ENCODE measurements at regions not wholly inside any gene's neighbourhood (a gene's known extent, or its start where the extent isn't known, plus 50 kb on each side); places are given as distances from the start of the nearest gene placed in this dataset.

DNA sequence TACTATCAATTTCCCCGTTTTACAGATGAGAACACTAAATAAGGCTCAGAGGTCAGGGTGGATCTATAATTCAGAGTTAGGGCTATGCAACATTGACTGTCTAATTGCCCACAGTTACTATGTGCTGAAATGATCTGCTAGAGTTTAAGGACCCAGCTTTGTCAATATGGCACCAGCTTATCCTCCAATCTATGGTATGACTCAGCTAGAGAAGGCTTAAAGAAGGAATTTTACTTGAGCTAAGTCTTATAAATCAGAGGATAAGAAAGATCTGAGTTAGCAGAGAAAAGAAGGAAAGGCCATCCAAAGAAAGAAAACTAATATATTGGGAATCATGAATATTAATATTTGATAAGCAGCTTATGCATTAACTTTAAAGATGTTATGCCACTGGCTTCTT, 78.1 kb downstream of the ASB9 start:
- no peak for DNase-seq (ENCODE audit: low read depth)
- H3K4me3 ChIP-seq (ENCODE audit: low read length) = no peak overlapping the region
- TF ChIP-seq, protein P1, sequence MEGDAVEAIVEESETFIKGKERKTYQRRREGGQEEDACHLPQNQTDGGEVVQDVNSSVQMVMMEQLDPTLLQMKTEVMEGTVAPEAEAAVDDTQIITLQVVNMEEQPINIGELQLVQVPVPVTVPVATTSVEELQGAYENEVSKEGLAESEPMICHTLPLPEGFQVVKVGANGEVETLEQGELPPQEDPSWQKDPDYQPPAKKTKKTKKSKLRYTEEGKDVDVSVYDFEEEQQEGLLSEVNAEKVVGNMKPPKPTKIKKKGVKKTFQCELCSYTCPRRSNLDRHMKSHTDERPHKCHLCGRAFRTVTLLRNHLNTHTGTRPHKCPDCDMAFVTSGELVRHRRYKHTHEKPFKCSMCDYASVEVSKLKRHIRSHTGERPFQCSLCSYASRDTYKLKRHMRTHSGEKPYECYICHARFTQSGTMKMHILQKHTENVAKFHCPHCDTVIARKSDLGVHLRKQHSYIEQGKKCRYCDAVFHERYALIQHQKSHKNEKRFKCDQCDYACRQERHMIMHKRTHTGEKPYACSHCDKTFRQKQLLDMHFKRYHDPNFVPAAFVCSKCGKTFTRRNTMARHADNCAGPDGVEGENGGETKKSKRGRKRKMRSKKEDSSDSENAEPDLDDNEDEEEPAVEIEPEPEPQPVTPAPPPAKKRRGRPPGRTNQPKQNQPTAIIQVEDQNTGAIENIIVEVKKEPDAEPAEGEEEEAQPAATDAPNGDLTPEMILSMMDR (conservative IDR thresholded peaks at IDR 0.05; ENCODE audit: low read length) = no peak

DNA sequence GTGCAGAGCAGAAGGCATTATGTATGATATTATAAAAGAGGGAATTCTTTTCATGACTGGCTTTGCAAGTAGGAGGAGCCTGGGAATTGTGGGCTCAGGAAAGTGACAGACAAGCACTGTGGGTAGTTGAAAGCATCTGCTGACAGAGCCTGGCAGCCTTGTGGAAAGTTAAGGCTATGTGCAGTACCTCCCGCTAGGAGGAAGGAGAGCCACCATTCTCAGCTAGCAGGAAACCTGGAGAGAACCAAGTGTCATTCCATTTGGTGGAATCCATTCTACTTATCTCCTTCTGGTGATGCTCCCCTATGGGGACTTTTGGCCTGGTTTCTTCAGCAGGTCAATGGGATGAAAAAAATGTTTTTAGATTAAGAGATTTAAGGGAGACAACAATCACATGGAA, 81.8 kb downstream of the ASB9 start:
- TF ChIP-seq, protein P1 (conservative IDR thresholded peaks at IDR 0.05; ENCODE audit: low read length) = no peak
- DNase-seq (ENCODE audit: low read depth) = no peak
- H3K4me3 ChIP-seq (ENCODE audit: low read length) = no peak overlapping the region

DNA sequence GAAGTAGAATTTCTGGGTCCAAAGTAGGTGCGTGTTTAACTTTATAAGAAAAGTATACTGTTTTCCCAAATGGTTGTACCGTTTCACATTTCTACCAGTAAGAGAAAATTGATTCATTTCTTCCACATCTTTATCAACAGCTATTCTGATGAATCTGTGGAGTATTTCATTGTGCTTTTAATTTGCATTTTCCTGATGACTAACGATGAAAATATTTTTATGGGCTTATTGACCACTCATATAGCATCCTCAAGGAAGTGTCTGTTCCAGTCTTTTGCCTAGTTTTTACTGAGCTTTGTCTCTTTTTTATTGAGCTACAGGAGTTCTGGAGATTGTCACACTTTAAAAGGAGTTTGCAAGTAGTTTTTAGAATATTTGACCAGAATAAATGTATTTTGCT, 92.6 kb downstream of the ASB9 start:
- TF ChIP-seq, protein P1 (conservative IDR thresholded peaks at IDR 0.05; ENCODE audit: low read length) = no peak
- no peak overlapping the region for H3K4me3 ChIP-seq (ENCODE audit: low read length)
- no peak for DNase-seq (ENCODE audit: low read depth)

DNA sequence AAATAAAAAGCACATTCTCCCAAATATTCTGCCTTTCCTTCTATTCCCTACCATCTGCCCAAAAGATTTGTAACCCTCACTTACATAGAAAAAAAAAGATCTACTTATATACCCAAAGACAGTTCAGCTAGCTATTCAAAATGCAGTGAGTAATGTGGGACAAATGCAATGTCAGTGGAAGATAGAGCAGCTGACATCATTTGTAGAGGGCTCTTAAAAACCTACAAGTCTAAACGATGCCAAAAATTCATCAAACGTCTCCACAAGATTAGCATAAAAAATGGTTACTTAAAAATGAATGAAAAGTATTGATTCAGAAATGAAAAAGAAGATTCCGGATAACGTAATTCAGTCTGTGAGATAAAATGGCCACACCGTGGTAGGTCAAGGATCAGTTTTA, 96.5 kb downstream of the ASB9 start:
- H3K4me3 ChIP-seq (ENCODE audit: low read length) = no peak overlapping the region
- TF ChIP-seq, protein P1 (conservative IDR thresholded peaks at IDR 0.05; ENCODE audit: low read length) = no peak
- no peak for DNase-seq (ENCODE audit: low read depth)

DNA sequence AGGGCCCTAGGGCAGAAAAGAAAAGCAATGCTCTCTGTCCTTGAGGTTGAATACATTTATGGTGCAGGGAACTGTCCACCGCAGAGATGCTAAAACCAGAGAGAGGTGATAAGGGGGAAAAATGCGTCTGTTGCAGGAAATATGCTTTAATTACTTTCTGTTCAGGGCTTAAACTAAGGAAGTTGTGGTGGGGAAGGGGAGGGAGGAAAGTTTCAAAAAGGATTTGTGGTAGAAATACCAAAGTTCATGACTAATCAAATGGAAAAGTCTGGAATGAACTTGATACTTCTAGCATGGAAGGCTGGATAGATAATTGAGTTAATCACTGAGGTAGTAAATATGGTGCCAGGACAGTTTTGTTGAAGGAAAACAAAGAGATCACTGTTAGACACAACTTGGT, 99.0 kb downstream of the ASB9 start:
- no peak overlapping the region for H3K4me3 ChIP-seq (ENCODE audit: low read length)
- TF ChIP-seq, protein P1 (conservative IDR thresholded peaks at IDR 0.05; ENCODE audit: low read length) = no peak
- no peak for DNase-seq (ENCODE audit: low read depth)

DNA sequence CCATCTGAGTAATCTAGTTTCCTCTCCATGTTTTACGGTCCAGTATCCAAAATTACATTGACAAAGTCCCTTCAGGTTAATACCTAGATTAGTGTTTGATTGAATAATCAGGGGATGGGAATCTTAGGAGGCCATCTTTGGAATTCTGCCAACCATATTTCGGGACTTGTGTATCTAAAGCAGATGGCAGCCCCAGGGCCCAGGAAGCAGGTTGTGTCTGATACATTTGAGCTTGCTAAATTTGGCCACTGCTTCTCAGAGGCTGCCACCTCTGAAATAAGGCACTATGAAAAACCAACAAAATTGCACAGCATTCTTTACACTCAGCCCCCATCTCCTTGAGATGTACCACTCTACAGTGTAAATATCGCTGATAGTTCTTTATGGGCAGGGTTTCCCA, 102.1 kb downstream of the ASB9 start:
- DNase-seq (ENCODE audit: low read depth) = no peak
- TF ChIP-seq, protein P1 (conservative IDR thresholded peaks at IDR 0.05; ENCODE audit: low read length) = no peak
- H3K4me3 ChIP-seq (ENCODE audit: low read length) = no peak overlapping the region

DNA sequence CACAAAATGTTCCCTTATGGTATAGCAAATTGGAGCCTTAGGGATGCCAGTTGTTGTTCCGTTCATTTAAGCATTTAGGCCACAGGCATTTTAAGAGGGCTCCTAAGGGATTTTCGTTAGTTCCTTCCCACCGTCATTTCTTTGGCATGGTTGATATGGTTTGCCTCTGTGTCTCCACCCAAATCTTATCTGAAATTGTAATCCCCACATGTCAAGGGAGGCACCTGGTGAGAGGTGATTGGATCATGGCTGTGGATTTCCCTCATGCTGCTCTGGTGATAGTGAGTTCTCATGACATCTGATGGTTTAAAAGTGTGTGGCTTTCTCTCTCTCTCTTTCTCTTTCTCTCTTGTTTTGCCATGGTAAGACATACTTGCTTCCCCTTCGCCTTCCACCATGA, 104.1 kb downstream of the ASB9 start:
- DNase-seq (ENCODE audit: low read depth) = no peak
- H3K4me3 ChIP-seq (ENCODE audit: low read length) = no peak overlapping the region
- TF ChIP-seq, protein P1 (conservative IDR thresholded peaks at IDR 0.05; ENCODE audit: low read length) = no peak
